Colonic mucosa (tissue), 4 donors: ENCODE measurements at regions not wholly inside any gene's neighbourhood (a gene's known extent, or its start where the extent isn't known, plus 50 kb on each side); places are given as distances from the start of the nearest gene placed in this dataset.

Experiments
- DNase-seq: peaks from one replicate; pipeline ENCODE4 v3.0.0-alpha.2; 2020
- H3K27ac ChIP-seq: fragments of 200-600 bp; one replicate; pipeline ENCODE4 v1.8.0; 2021
- H3K27me3 ChIP-seq: fragments of 200-600 bp; one replicate; pipeline ENCODE4 v1.8.0; 2021
- H3K36me3 ChIP-seq: fragments of 200-600 bp; one replicate; pipeline ENCODE4 v1.8.0; 2021
- H3K4me1 ChIP-seq: fragments of 200-600 bp; one replicate; pipeline ENCODE4 v1.8.0; 2021; ENCODE audit warnings: mild to moderate bottlenecking
- H3K4me3 ChIP-seq: fragments of 200-600 bp; one replicate; pipeline ENCODE4 v1.8.0; 2021
- H3K9ac ChIP-seq, 2 donors: one replicate each; pipeline ENCODE4 v1.7.0; 2013; ENCODE audit warnings: control low read depth in 2 of 2, low read depth in 2 of 2, low read length in 2 of 2
- H3K9me3 ChIP-seq: fragments of 200-600 bp; one replicate; pipeline ENCODE4 v1.8.0; 2021
- CTCF ChIP-seq: fragments of 200-600 bp; IDR thresholded peaks from one replicate; pipeline ENCODE4 v1.8.0; 2022; ENCODE audit warnings: antibody characterized with exemption, mild to moderate bottlenecking
- intact Hi-C: fragments of 100-400 bp; cut with DNase I; formaldehyde crosslinking; loops from one replicate; pipeline ENCODE4 v1.14.1; 2022
- donor health status: healthy.
- donor health status: DM: no; HTN: no; CAD: no.
- donor health status: DM: no; HTN: no; CAD: no.

- H3K27ac ChIP-seq: no peak overlapping the region
- H3K4me3 ChIP-seq: no peak overlapping the region
- H3K4me1 ChIP-seq: no peaks in the 10 kb centered on the region
- no peaks in the 10 kb centered on the region for H3K9me3 ChIP-seq
- DNase-seq: no peak
- no peaks in the 10 kb centered on the region for H3K36me3 ChIP-seq
- H3K27me3 ChIP-seq: no peaks in the 10 kb centered on the region
- no peak for TF ChIP-seq CTCF
- no peak overlapping the region for H3K9ac ChIP-seq
- intact Hi-C loops: no loop called here
These were observed 1411.5 kb upstream of the ACVR2A start for GRCh38 chr2:146433116-146433875.

DNA sequence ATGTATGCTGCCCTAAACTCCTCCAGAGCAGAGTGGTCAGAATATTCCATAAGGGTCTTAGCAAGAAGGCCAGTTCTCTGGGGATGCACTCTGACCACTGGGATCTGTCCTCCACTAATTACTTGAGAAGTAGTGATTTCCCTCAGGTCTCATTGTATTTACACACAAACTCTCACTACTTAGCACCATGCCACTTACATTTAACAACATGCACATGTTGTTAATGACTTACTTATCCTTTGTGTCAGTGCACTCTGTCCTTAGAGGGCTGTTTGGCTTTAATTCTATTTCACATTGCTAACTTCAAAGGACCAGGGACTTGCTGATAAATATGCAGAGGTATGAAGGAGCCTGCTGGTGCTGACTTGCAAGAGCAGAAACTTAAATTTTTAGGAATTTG, 1415.5 kb upstream of the ACVR2A start:
- no peak for DNase-seq
- Histone ChIP-seq H3K27ac (no peak overlapping the region), H3K9ac (no peak overlapping the region), H3K9me3 (no peaks in the 10 kb centered on the region), H3K36me3 (no peaks in the 10 kb centered on the region), H3K4me3 (no peak overlapping the region), H3K4me1 (no peaks in the 10 kb centered on the region), H3K27me3 (no peaks in the 10 kb centered on the region)
- intact Hi-C loops: no loop called here
- no peak for TF ChIP-seq CTCF

GRCh38 chr2:146417942-146418341, 1426.9 kb upstream of the ACVR2A start:
- DNase-seq: no peak
- Histone ChIP-seq H3K9ac (no peak overlapping the region), H3K36me3 (no peaks in the 10 kb centered on the region), H3K4me1 (no peaks in the 10 kb centered on the region), H3K27me3 (no peaks in the 10 kb centered on the region), H3K9me3 (no peaks in the 10 kb centered on the region), H3K4me3 (no peak overlapping the region), H3K27ac (no peak overlapping the region)
- no peak for TF ChIP-seq CTCF
- intact Hi-C loops: no loop called here

- Histone ChIP-seq H3K9ac (no peak overlapping the region), H3K27ac (no peak overlapping the region), H3K4me3 (no peak overlapping the region), H3K4me1 (no peaks in the 10 kb centered on the region), H3K27me3 (no peaks in the 10 kb centered on the region), H3K9me3 (no peaks in the 10 kb centered on the region), H3K36me3 (no peaks in the 10 kb centered on the region)
- DNase-seq: no peak
- TF ChIP-seq CTCF: no peak
- intact Hi-C loops: no loop called here
These were observed 1429.5 kb upstream of the ACVR2A start for GRCh38 chr2:146415291-146415690.

GRCh38 chr2:146414456-146414855, 1430.4 kb upstream of the ACVR2A start:
- Histone ChIP-seq H3K36me3 (no peaks in the 10 kb centered on the region), H3K27ac (no peak overlapping the region), H3K4me1 (no peaks in the 10 kb centered on the region), H3K9ac (no peak overlapping the region), H3K9me3 (no peaks in the 10 kb centered on the region), H3K27me3 (no peaks in the 10 kb centered on the region), H3K4me3 (no peak overlapping the region)
- DNase-seq: no peak
- no peak for TF ChIP-seq CTCF
- intact Hi-C loops: no loop called here
